ENCODE measurements at regions not wholly inside any gene's neighbourhood (a gene's known extent, or its start where the extent isn't known, plus 50 kb on each side); places are given as distances from the start of the nearest gene placed in this dataset.

- H3K9me3 ChIP-seq (ENCODE audit: control insufficient read depth in 4 of 4, insufficient read depth in 3 of 4, low read length in 3 of 4), result no peaks in the 10 kb centered on the region
- H3K9ac ChIP-seq (ENCODE audit: insufficient read depth in 1 of 2, low read length in 2 of 2), result no peak overlapping the region
- no peak overlapping the region for H3K4me3 ChIP-seq
- WGBS, 2 donors, result 76% methylated on average over 2 of the region's 2 CpGs
- no peaks in the 10 kb centered on the region for H3K27me3 ChIP-seq (ENCODE audit: control insufficient read depth in 3 of 3, insufficient read depth in 3 of 3, low read length in 2 of 3)
- no peaks in the 10 kb centered on the region for H3K36me3 ChIP-seq (ENCODE audit: control insufficient read depth in 4 of 4, insufficient read depth in 4 of 4, low read length in 4 of 4)
- no peak overlapping the region for H3K27ac ChIP-seq (ENCODE audit: low read depth in 1 of 2, low read length in 1 of 2)
- DNase-seq (no peak), ATAC-seq (ENCODE audit: insufficient read depth, low FRiP score) (no peak)
- no peak for TF ChIP-seq CTCF (IDR thresholded peaks at IDR 0.05; ENCODE audit: control extremely low read depth, extremely low read depth)
- no peaks in the 10 kb centered on the region for H3K4me1 ChIP-seq (ENCODE audit: control insufficient read depth in 5 of 5, insufficient read depth in 5 of 5, low read length in 5 of 5)
These were observed 846.7 kb upstream of the EPHA5 start for GRCh38 chr4:66516940-66517339.

DNA sequence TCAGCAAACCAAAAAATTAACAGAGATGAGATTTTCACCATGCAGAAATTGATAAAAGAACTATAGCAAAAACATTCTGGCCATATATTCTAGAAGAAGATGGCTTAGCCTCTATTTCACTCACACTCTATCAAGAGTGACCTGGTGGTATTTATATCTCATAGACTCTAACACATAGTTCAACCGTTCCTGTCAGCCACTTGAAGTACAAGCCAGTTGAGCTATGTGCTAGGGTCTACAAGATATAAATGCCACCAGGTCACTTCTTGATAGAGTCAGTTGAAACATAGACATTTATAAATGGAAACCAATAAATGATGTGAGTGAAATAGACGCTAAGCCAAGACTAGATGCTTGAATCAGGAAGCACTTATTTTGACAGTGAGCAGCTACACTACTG lies 836.7 kb upstream of the EPHA5 start:
- Histone ChIP-seq H3K36me3 (ENCODE audit: control insufficient read depth in 4 of 4, insufficient read depth in 4 of 4, low read length in 4 of 4) (no peaks in the 10 kb centered on the region), H3K9ac (ENCODE audit: insufficient read depth in 1 of 2, low read length in 2 of 2) (no peak overlapping the region)

DNA sequence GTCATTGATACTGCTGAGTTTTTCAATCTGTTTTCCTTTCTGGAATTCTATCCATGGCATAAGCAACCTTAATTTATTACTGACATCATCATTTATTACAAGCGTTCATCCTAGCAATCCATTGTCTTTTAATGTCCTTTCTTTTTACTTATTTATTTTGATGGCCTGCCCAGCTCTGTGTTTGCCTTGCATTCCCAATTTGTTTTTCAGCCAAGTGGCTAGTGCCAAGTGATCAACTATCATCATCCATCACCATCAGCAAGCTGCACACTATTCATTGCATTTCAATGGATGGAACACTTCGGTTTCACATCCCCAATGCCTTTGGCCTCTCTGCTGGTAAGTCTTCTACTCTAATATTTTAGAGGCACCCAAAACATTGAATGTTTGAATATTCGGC lies 831.7 kb upstream of the EPHA5 start:
- Histone ChIP-seq H3K36me3 (ENCODE audit: control insufficient read depth in 4 of 4, insufficient read depth in 4 of 4, low read length in 4 of 4) (no peaks in the 10 kb centered on the region), H3K27me3 (ENCODE audit: control insufficient read depth in 3 of 3, insufficient read depth in 3 of 3, low read length in 2 of 3) (no peaks in the 10 kb centered on the region), H3K9ac (ENCODE audit: insufficient read depth in 1 of 2, low read length in 2 of 2) (no peak overlapping the region), H3K4me1 (ENCODE audit: control insufficient read depth in 5 of 5, insufficient read depth in 5 of 5, low read length in 5 of 5) (no peaks in the 10 kb centered on the region), H3K9me3 (ENCODE audit: control insufficient read depth in 4 of 4, insufficient read depth in 3 of 4, low read length in 3 of 4) (no peaks in the 10 kb centered on the region), H3K27ac (ENCODE audit: low read depth in 1 of 2, low read length in 1 of 2) (no peak overlapping the region), H3K4me3 (no peak overlapping the region)
- DNase-seq (no peak), ATAC-seq (ENCODE audit: insufficient read depth, low FRiP score) (no peak)
- TF ChIP-seq CTCF (IDR thresholded peaks at IDR 0.05; ENCODE audit: control extremely low read depth, extremely low read depth), result no peak
- WGBS, 2 donors, result 75 to 84% methylated on average over 3 of the region's 3 CpGs

More for the DNA sequence above, 836.7 kb upstream of the EPHA5 start:
- no peak for ATAC-seq (ENCODE audit: insufficient read depth, low FRiP score)
- no peak overlapping the region for H3K27ac ChIP-seq (ENCODE audit: low read depth in 1 of 2, low read length in 1 of 2)
- H3K4me3 ChIP-seq, result no peak overlapping the region
- 71 to 86% methylated on average over 2 of the region's 2 CpGs for WGBS, 2 donors
- no peaks in the 10 kb centered on the region for H3K27me3 ChIP-seq (ENCODE audit: control insufficient read depth in 3 of 3, insufficient read depth in 3 of 3, low read length in 2 of 3)
- TF ChIP-seq CTCF (IDR thresholded peaks at IDR 0.05; ENCODE audit: control extremely low read depth, extremely low read depth), result no peak
- no peak for DNase-seq
- no peaks in the 10 kb centered on the region for H3K4me1 ChIP-seq (ENCODE audit: control insufficient read depth in 5 of 5, insufficient read depth in 5 of 5, low read length in 5 of 5)
- H3K9me3 ChIP-seq (ENCODE audit: control insufficient read depth in 4 of 4, insufficient read depth in 3 of 4, low read length in 3 of 4), result no peaks in the 10 kb centered on the region

DNA sequence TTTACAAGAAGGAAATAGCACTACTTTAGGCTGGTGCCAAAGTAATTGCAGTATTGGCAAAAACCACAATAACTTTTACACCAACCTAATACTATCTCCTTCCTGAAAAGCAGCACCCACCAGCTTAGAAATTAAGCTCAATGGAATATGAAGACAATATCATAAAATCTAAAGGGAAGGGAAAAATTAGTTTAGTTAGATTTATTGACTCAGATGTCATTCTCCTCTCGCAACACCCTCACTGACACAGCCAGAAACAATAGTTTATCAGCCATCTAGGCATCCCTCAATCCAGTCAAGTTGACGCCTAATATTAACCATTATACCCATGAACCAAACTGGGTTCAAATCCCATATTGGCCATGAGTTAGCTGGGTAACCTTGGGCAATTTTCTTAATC lies 820.4 kb upstream of the EPHA5 start:
- Histone ChIP-seq H3K36me3 (ENCODE audit: control insufficient read depth in 4 of 4, insufficient read depth in 4 of 4, low read length in 4 of 4) (no peaks in the 10 kb centered on the region), H3K4me3 (no peak overlapping the region), H3K9ac (ENCODE audit: insufficient read depth in 1 of 2, low read length in 2 of 2) (no peak overlapping the region), H3K27ac (ENCODE audit: low read depth in 1 of 2, low read length in 1 of 2) (no peak overlapping the region), H3K27me3 (ENCODE audit: control insufficient read depth in 3 of 3, insufficient read depth in 3 of 3, low read length in 2 of 3) (no peaks in the 10 kb centered on the region), H3K4me1 (ENCODE audit: control insufficient read depth in 5 of 5, insufficient read depth in 5 of 5, low read length in 5 of 5) (no peaks in the 10 kb centered on the region), H3K9me3 (ENCODE audit: control insufficient read depth in 4 of 4, insufficient read depth in 3 of 4, low read length in 3 of 4) (no peaks in the 10 kb centered on the region)
- no peak for TF ChIP-seq CTCF (IDR thresholded peaks at IDR 0.05; ENCODE audit: control extremely low read depth, extremely low read depth)
- 81 to 93% methylated on average over 2 of the region's 2 CpGs for WGBS, 2 donors
- no peak for ATAC-seq (ENCODE audit: insufficient read depth, low FRiP score)
- DNase-seq, result no peak

Measured in lung (tissue), 11 donors.